GM18502 (cell line): ENCODE measurements at regions not wholly inside any gene's neighbourhood (a gene's known extent, or its start where the extent isn't known, plus 50 kb on each side); places are given as distances from the start of the nearest gene placed in this dataset.

Experiments used
- ATAC-seq: cut with Tn5 transposase; IDR thresholded peaks from one replicate; pipeline ENCODE4 v1.9.1; 2021; ENCODE audit warnings: mild to moderate bottlenecking; ENCODE audit not compliant: unreplicated experiment, poor library complexity

DNA sequence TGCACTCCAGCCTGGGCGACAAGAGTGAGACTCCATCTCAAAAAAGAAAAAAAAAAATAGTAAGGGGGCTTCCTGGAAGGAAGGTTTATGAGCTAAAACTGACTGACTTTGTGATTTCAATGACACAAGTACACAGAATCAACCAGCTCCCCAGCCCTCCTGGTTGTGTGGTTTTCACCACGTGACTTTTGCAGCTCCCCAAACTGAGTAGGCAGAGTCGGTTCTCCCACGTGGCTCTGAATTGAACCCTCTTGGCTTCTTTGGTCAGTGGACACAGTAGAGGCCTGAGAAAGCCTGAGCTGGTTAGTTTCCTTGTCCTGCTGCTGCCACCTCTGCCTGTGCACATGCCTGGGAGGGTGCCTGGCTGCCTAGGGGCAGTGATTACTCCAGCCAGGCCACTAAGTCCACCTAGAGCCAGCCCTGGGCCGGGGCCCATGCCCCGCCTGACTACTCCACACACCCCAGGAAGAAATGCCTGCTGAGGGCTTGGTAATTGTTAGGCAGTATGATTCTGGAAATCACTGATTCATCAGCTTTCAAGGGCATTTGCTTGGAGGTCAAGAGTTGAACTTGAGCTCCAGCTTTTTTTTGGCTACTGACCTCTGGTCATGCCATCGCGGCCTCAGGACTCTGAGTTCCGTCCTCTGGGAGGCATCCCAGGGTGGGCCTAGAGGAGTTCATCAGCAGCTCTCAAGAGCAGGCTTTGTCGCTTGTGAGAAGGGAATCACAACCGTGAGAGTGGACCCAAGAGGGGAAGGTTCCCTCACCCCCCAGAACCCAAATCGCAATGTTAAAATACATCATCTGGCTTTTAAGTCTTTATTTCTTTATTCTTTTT is 431.9 kb upstream of the HS6ST1 start:
- no peak for ATAC-seq

DNA sequence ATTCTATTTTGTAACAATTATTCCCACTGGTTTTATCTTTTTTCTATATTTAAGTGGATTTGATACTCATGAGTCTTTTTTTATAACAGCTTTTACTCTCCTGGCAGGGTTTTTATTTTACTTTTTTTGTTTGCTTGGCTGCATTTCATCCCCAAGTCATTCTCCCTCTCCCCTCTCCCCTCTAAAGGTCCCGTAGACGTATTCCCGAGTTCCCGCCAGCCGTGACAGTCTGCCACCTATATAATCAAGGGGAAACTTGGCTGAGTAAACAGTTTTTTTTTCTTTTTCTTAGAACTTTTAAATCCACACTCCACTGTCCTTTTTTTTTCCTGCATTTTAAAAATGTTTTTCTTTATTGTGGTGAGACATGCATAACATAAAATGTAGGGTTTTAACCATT is 433.1 kb upstream of the HS6ST1 start:
- no peak for ATAC-seq

DNA sequence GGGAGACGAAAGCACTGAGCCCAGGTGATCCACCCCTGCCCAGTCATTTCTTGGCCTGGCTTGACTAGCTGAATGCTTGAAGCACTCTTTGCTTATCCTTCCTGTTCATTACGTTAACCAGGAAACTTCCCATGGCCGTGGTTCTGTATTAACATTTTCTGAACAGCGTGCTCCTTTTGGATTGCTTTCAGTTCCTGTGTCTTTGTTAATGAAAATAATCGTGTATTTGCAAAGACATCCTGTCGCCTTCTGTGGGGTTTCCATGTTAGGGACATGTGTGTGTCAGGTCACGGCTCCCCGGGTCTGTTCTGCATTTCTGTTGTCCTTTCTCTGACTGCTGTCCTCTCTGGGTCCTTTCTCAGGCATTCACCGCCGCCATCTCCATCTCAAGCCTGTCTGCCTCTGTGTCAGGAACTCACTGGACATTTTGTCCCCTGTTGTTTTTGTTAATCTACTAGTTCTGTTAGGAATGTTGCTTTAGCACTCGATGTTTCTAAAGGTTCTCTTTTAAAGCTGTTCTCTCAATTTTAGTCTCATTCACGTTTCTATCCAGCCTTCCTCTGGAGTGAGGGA is 434.1 kb upstream of the HS6ST1 start:
- ATAC-seq, result no peak

GRCh38 chr2:128753321-128753720 is 434.7 kb upstream of the HS6ST1 start:
- ATAC-seq, result no peak

DNA sequence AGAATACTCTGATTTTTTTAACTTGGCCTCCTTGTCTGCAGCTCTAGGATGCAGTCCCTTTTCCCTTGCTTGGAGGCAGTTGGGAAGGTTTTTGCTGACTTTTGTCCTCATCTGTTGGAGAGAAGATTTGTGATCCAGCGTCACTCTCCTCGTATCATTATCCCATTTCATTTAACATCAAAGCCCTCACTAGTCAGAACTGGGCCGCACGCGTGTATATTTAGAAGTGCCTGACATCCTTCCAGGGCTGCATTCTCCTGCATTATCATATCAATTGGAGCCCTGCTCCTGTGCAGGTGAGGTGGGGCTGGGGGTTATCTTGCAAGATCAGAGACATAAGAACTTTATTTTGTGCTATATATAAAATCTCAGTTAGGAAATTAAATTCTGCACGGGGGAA is 435.1 kb upstream of the HS6ST1 start:
- ATAC-seq, result no peak

GRCh38 chr2:128754246-128754724 is 435.6 kb upstream of the HS6ST1 start:
- ATAC-seq, result peak; percentile 98

DNA sequence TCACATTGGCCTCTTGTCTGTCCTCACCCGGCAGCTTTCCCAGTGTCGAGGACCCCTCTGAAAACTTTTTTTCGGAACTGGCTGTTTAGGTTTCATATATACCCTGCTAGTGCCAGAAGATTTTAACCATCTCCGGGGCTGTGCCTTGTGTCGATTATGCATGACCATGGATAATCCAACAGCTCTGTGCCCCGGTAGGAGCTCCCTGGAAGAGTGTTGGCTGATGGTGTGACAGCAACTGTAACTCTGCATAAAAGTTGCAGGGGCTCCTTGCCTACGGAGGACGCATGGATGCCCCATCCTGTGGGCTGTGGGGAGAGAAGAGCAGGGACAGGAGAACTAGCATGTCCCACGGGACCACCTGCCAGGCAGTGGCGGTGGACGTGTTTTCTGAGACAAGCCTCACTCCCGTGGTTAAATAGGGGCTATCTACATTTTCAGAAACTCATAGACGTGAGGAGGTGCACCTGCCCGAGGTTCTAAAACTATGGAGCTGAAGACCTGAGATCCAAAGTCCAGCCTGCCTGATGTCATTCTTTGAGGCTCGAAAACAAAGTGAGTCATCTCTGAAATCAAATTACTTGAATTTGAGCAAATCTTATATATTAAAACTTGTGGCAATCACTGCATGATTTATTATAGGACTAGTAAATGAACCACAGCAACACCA is 437.2 kb upstream of the HS6ST1 start:
- no peak for ATAC-seq

DNA sequence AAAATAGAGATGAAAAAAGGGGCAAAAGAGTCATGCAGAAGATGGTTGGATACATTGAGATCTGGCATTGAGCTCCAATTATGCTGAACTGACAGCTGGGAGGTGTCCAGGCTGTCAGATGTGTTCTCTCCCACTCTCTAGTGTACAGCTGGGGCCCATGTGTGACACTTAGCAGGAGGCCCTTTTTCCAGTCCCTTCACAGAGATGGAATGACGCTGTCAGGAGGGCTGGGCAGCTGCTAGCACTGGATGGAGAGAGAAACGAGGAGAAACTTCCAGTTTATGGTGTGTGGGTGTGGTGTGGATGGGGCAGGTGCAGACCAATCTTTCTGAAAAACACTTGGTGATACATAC is 437.7 kb upstream of the HS6ST1 start:
- ATAC-seq, result no peak

DNA sequence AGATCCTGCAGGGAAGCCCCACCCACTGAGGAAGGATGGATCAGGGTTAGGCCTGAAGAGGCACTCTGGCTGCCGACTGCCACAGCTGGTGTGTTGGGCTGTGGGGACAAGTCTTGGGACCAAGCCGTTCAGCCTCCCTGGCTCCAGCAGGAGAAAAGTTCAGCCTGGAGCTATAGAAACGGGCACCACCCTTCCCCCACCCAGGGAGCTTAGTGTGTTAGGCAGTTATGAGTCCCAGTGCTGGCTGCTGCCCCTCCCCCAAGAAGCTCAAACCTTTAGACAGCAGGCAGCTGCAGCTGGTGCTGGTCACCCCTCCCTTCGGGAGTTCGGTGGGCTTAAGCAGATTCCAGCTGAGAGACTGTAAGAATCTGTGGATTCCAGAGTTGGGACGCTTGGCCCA is 447.1 kb upstream of the HS6ST1 start:
- no peak for ATAC-seq

DNA sequence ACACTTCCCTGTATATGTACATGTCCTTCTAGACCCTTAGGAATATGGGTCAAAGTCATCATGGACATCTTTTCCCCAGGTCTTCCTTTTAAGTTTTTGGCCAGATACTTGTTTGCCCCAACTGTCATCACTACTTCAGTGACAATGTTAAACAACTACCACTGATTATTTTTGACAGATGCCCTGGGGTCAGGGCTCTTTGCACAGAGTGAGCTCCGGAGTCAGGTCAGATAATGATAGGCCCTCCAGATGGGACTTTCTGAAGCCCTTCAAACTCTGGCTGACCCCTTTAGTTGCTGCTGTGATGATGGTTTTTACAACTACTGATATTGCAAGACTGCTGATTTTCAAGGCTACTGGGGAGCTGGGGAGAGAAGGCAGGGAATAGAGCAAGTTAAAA is 449.4 kb upstream of the HS6ST1 start:
- no peak for ATAC-seq

- ATAC-seq, result no peak
Observed at GRCh38 chr2:128769457-128770142, 450.9 kb upstream of the HS6ST1 start.

GRCh38 chr2:128770143-128771085 is 451.7 kb upstream of the HS6ST1 start:
- no peak for ATAC-seq

GRCh38 chr2:128771401-128771800 is 452.7 kb upstream of the HS6ST1 start:
- ATAC-seq, result no peak

DNA sequence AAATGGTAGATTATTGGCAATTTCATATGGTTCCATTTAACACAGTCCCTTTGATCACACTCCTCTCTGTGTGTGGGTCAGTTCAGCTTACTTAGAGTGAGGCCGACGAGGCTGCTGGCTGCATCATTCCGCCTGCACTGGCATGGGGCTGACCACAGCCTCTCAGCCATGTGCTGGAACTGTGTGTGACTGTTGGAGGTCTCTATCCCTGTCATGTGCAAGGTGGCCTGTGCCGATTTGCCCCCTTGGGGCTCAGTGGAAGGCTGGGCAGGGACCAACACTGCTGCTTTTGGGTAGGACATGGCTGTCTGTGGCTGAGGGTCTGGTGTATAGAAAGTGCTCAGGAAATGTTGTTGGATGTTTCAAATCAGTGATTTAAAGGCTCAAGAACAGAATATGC is 454.0 kb upstream of the HS6ST1 start:
- ATAC-seq, result no peak

DNA sequence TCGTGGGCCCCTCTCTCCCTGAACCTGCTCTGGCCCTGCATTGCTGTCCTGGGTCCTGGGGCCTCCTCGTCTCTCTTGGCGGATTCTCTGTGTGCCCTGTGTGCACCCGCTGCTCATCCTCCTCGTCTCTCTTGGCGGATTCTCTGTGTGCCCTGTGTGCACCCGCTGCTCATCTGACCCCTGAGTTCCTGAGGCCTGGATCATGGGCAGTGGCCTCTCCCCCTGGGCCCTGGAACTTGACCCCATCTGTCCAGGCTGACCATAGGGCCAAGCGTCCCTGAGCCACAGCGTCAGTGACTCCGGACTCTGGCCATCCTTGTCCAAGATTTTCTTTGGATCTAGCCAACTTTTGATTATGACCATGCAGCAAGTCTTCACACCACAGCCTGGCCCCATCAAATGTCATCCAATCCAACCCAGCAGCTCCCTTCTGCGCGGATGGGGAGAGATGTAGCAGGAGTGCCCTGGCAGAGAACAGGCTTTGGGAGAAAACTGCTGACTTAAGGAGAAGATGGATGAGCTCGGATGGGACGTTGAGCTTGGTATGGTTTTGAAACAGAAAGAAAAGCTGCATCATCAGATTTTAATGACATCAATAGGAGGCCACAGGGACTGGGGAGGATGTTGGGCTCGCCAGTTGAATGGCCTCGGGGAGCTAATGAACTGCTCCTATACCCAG is 455.1 kb upstream of the HS6ST1 start:
- no peak for ATAC-seq

DNA sequence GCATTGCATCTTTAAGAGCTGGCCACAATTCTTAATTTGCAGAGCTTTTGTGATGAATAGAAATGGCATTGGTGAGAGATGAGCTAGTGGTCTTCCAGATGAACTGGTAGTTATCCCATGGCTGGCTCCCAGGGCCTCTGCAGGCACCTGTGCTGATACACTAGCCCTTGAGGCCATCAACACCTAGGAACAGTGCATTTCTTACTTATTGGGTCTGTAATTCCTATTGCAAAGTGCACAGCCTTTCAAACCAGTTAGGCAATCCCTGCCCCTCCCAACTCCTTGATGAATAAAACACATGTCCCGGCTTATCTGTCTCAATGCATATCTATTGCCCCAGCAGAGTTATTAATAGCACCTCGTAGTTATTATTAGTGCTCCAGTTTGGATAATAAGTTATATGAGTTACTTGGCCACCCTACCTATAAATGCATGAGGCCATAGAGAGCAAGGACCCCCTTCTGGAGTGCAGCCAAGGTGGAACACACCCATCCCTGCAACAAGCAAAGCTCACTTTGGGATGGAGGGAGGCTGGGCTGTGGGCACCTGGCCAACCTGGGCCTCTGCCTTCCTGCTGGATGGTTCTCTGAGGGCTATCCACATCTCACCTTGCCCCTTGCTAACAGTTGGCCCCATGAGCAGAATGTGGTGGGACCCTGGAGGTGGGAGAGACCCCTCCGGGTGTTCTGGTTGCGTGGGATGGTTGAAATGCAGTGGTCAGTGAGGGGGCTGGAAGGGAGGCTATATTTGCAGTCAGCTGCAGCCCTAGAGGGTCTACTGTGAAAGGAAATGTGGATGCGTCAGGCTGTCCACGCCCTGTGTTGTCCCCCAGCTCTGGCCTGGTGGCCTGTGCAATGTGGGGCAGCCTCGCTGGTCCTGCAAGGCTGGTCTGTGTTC is 455.9 kb upstream of the HS6ST1 start:
- ATAC-seq, result no peak

DNA sequence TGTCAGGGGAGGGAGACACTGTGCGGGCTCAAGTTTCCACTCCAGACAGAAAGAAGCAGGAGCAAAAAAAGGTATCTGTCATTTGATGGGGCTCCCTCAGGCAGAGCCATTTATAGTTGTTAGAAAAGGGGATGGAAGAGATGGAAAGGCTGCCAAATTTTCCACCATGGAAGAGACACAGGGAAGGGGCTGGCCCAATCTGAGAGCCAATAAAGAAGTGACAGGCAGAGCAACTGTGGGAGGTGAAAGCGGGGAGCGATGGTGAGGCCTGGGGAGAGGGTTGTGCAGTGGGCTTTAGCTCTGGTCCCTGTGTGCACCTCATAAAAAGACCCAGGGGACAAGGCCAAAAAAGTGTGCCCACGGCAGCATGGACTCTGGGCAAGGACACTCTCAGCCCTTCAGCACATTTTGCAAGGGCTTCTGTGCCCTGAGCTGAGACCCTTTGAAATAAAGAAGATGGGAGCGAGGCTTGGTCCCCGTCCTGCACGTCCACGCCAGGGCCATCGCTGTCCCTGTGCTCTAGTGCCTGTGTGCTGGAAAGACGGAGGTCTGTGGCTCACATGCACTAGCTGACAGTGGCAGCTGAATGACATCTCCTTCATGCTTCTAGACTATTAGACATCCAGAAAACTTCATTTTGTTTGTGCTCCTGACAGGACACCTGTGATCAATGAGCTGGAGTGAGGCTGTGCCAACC is 456.7 kb upstream of the HS6ST1 start:
- no peak for ATAC-seq

DNA sequence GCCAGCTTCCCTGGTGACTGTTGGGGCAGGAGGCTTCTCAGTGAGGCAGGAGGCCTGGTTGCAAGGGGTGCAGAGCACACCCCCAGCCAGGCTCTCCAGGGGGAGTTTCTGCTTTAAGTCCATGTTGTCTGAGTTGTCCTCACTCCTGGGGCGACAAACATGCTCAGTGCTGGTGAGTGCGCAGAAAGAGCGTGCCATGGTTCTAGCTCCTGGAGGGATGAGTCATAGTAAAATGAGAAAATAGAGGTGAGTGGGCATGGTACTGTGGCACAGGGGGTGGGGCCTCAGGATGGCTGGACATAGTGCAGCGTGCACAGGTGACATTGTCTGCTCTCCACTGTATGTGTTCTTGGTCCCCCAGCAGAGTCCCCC is 457.2 kb upstream of the HS6ST1 start:
- ATAC-seq, result no peak
